Hepatocyte (in vitro differentiated cells): ENCODE measurements at regions not wholly inside any gene's neighbourhood (a gene's known extent, or its start where the extent isn't known, plus 50 kb on each side); places are given as distances from the start of the nearest gene placed in this dataset.
"Not testable (repeated sequence)": the region's sequence is repeated elsewhere in the genome, so short reads cannot be mapped to it uniquely, and the experiment has no call there.

Experiments
- CTCF ChIP-seq: fragments of 200-600 bp; sonication (generic); IDR thresholded peaks from 2 replicates; pipeline ENCODE4 v1.5.1; 2016; ENCODE audit warnings: antibody characterized with exemption, mild to moderate bottlenecking; ENCODE audit not compliant: poor library complexity
- EZH2phosphoT487 ChIP-seq: fragments of 200-600 bp; sonication (generic); IDR thresholded peaks from one replicate; pipeline ENCODE4 v1.6.1; 2018; ENCODE audit warnings: antibody characterized with exemption, mild to moderate bottlenecking, low read depth, moderate library complexity; ENCODE audit not compliant: unreplicated experiment, severe bottlenecking

- not testable (repeated sequence) for TF ChIP-seq CTCF, EZH2phosphoT487
Measured at GRCh38 chr5:124836314-124836713, 89.9 kb upstream of the ZNF608 start.
